ENCODE measurements at regions not wholly inside any gene's neighbourhood (a gene's known extent, or its start where the extent isn't known, plus 50 kb on each side); places are given as distances from the start of the nearest gene placed in this dataset.
A peak's percentile ranks its signal among the peaks of the same experiment; 100 is the strongest.

DNA sequence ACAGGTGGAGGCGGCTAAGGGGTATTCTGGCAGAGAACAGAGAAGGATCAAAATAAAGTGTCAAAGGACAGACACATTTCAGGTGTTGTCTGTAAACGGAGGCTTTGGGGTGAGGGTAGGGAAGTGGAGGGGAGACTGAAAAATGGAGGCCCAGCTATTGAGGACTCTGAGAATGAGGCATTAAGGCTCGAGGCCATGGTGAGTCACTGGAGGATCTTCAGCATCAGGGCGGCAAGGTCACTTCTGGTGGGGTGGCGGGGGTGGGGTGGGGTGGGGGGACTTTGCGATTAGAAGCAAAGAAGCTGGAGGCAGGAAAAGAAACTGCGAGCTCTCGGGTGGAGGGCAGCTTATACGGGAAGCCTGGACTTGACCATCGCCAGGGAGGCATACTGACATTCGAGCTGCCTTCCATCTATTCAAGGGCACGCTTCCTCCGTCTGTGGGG is 58.4 kb upstream of the PCGF5 start:
- intact Hi-C loops (cut with DNase I): loop anchor here (5.0 to 10.0 kb wide), 2 partner anchors 60 to 247 kb away; partner anchors contain the start of gene PCGF5 (in 1 of the 2)
- no peak for DNase-seq (ENCODE audit: low spot score)

- intact Hi-C loops (cut with DNase I): loop anchor here (5.0 to 10.0 kb wide), 2 partner anchors 60 to 248 kb away; partner anchors contain the start of gene PCGF5 (in 1 of the 2)
- peak; percentile 92 for DNase-seq (ENCODE audit: low spot score)
Observed at GRCh38 chr10:91162495-91163268, 57.8 kb upstream of the PCGF5 start.

DNA sequence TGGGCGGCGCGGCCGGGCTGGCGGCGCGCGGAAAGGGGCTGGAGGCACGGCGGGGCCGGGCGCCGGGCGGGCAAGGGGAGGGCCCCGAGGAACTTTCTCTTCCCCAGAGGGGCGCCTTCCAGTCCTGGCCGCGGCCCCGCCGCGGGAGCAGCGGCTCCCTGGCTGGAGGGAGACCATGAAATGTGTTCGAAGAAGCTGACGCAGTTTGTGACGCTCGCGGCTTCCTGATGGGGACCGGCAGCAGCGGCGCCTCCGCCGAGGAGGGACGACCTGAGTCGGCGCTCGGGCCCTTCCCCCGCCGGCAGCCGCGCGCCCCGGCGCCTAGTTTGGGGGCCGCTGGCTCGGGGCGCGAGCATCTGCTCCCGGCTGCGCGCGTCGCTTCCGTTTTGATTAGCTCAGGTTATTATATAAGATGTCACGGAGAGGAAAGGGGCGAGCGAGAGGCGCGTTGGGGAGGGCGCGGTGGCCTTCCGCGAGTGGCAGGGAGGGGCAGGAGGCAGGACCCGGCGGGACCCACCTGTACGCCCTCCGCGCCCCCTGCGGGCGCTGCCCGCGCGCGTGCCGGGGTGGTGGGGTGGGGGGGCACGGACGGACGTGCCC is 57.1 kb upstream of the PCGF5 start:
- intact Hi-C loops (cut with DNase I): loop anchor here (5.0 to 10.0 kb wide), 2 partner anchors 59 to 249 kb away; partner anchors contain the start of gene PCGF5 (in 1 of the 2)
- peak; percentile 92 for DNase-seq (ENCODE audit: low spot score)

DNA sequence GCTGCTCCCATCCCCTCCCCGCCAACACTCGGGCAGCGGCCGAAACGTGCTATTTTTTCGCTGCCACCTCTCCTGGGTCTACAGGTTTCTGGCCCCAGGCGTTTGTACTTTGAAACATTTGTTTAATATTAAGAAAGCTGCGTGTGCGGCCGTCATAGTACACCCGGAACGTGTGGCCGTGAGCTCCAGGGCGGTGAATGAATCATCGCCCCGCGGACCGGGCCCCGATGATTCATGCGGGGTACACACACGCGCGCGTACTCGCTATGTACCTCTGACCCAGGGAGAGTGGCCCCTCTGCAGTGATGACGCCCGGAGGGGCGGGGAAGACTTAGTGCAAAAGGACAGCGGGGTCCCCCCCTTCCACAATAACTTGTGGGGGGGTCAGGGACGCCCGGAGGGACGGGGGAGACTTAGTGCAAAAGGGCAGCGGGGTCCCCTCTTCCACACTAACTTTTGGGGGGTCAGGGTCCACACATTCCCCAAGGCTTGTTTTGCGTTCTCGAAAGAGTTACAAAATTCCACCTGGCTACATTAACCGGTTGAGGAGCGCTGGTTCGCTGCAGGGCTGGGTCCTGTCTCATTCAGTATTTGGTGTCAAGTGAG is 56.5 kb upstream of the PCGF5 start:
- peak; percentile 94 for DNase-seq (ENCODE audit: low spot score)
- intact Hi-C loops (cut with DNase I): loop anchor here (5.0 to 10.0 kb wide), 2 partner anchors 58 to 249 kb away; partner anchors contain the start of gene PCGF5 (in 1 of the 2)

- intact Hi-C loops (cut with DNase I): loop anchor here (5.0 to 10.0 kb wide), 2 partner anchors 58 to 250 kb away; partner anchors contain the start of gene PCGF5 (in 1 of the 2)
Observed at GRCh38 chr10:91164520-91165065, 55.9 kb upstream of the PCGF5 start.

DNA sequence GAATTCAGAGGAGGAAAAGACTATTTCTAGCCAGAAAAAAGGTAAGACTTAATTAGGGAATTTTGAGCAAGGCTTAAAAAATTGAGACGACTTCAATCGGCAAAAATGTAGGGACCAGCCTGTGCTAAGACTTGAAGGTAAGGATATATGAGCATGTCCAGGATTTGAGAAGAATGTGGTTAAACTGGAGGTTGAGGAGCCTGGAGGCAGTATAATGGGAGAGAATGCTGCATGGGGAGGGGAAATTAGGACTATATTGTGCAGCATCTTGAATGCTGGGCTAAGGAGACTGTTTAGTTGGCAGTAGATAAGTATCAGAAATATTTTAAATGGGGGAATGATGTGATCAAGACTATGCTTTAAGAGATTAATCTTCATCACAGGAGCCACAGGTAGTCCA is 53.1 kb upstream of the PCGF5 start:
- intact Hi-C loops (cut with DNase I): loop anchor here in 1 of 2 donors (10.0 kb wide), 1 partner anchor 253 kb away; no protein-coding TSS in a partner anchor
- DNase-seq (ENCODE audit: low spot score): no peak

More at GRCh38 chr10:91164520-91165065, 55.9 kb upstream of the PCGF5 start:
- no peak for DNase-seq (ENCODE audit: low spot score)

DNA sequence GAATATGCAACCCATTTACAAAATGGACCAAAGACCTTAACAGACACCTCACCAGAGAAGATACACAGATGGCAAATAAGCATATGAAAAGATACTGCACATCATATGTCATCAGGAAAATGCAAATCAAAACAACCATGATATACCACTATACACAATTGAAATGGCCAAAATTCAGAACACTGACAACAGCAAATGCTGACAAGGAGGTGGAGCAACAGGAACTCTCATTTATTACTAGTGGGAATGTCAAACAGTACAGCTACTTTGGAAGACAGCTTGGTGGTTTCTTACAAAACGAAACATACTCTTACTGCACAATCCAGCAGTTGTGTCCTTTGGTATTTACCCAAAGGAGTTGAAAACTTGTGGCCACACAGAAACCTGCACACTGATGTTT is 50.0 kb upstream of the PCGF5 start:
- intact Hi-C loops (cut with DNase I): no loop called here
- no peak for DNase-seq (ENCODE audit: low spot score)
